Left colon (tissue), 2 donors: ENCODE measurements at regions not wholly inside any gene's neighbourhood (a gene's known extent, or its start where the extent isn't known, plus 50 kb on each side); places are given as distances from the start of the nearest gene placed in this dataset.

Source experiments
- ATAC-seq: fragments of 200-7000 bp; cut with Tn5 transposase; one replicate; pipeline ENCODE4 v1.9.1; 2020; ENCODE audit warnings: mild to moderate bottlenecking, moderate library complexity
- DNase-seq, 2 donors: peaks; one replicate each; pipeline ENCODE4 v3.0.0-alpha.2; 2020
- intact Hi-C, 2 donors: fragments of 100-400 bp; cut with DNase I in 1 of 2; cut with micrococcal nuclease in 1 of 2; formaldehyde crosslinking; loops; one replicate each; pipeline versions ENCODE4 v1.11.2 to v1.14.0; 2022; cut with DNase I, micrococcal nuclease
- donor health status: DM: no; HTN: no; CAD: no.
- donor health status: DM: yes; HTN: yes; CAD: no.

DNA sequence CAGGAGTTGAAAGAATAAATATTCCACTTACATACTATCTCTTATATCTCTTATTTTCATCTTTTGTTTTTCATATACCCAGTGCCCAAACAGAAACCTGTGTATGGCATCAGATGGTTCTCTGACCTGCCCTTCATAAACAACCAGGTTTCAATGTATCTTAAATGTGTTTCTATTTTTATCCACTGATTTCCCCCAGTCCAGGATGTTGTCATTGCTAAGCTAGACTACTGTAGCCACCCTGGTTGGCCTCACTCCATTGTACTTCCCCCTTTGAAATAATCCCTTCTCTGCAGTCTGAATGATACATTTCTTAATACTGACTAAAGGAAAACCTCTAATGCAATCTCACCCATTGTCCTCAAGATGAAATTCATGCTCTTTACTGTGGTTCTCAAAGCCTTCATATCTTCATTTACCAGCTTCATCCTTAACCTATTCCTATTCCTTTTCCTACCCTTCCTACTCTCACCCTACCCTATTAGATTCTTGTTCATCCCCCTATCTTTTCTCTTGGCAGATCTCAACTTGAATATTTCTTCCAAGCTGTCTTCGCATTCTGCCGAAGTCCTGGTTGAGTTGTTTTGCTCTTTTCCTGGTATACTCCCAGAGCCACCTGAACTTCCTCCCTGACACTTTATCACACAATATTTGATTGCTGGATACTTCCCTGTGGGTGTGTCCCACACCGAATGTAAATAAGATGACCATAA, 312.4 kb downstream of the FOXG1 start:
- intact Hi-C loops: no loop called here
- no peak for DNase-seq
- no peak for ATAC-seq

DNA sequence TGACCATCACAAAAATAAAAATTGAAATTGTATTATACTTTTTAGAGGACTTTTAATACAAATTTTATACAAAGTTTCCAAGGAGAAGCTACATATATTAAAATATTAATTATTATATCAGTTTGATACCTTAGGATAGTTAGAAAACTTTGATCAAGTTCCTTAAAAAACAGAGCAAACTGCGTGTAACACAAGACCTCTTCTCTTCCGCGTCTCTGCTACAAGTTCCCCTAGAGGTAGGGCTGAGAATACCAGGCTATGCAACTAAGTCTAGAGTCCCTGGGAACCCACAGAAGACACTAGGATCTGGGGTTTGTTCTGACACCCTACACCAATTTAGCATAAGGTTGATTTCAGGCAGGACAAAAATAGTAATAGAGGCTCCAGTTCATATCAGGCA, 319.0 kb downstream of the FOXG1 start:
- no peak for ATAC-seq
- DNase-seq: no peak
- intact Hi-C loops: no loop called here

DNA sequence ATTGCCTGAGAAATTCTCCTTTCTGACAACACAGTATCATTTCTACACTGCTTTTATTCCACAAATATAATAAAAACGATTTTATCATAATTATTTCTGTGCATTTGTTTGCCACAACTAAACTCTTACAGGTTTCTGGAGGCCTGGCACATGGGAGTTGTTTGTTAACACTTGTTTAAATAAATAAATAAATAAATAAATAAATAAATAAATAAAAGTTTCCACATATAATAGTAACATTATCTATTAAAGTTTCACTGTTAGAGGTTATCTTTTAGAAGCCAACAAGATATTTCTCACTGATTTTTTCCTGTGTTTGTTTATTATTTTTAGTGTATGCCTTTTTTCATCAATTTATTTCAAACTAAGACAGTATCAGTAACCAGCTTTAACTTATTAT, 323.3 kb downstream of the FOXG1 start:
- intact Hi-C loops: no loop called here

DNA sequence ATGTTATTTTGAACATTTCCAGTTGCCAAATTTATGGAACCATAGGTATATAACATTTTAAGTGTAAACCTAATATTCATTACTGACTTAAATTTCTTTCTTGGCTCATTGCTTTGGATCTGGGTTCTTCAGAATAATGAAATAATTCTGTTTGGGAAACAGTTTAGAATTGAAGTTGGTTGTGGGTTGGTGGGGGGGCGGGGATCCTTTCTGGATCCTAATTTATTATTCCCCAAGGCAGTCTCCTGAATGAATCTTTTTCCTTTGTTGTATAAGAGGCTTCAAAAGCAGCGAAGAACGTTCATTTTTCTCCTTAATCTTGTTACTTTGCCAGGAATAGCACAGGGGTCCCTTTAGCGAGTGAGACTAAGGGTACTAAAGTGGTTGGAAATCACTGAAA, 325.5 kb downstream of the FOXG1 start:
- intact Hi-C loops: no loop called here
- ATAC-seq (no peak), DNase-seq (no peak)

More for the DNA sequence above, 323.3 kb downstream of the FOXG1 start:
- DNase-seq (no peak), ATAC-seq (no peak)

DNA sequence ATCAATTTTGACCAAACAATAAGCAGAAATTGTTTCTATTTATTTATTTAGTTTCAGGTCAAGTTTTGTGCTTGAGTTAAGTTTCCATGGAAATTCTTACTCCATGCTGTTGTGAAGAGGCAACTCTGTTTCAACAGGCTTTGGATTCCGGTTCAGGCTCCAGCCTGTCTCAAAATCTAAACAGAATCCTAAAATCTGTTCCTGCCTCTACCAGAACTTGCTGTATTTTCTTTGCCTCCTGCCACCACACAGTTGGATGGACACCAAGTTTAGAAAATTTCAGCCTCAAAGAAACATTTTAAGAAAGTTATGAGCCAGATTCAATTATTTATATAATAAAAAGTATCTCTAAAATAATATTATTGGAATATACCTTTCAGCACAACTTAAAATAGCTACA, 330.9 kb downstream of the FOXG1 start:
- intact Hi-C loops: no loop called here
- DNase-seq: no peak
- ATAC-seq: no peak

DNA sequence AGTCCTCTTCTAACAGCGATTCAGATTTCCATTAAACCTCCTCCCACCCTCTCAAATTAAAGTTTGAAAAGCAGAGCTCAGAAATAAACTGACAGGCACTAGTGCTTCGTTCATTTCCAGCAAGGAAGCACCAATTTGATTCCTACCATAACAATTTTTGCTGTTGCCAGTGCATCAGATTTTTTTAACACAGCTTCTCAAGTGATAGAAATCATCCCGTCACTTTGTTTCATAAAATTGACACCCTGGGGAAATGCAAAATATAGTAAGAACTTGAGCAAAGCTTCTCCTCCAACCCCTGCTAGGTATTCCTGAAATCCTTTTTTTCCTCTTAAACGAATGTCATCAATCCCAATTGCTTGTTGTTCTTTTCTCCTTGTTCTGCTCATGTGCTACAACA, 332.1 kb downstream of the FOXG1 start:
- no peak for ATAC-seq
- intact Hi-C loops: no loop called here
- DNase-seq: no peak

DNA sequence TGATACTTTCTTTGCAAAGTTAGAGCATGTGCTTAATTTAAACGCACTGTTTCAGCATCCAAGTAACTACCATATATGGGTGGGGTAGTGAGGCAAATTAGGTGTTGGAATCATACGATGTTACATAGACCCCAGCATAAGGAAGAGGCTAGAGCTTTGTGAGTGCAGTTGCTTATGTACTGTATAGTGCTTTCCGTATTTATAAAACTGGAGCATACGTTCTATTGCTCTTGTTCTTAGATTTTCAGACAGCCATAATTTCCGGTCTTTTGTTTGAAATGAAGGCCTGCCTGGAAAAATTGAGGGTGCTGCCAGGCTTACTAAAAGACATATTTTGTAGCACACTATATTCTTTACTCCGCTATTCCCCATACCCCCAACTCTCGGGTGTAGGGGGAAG, 335.7 kb downstream of the FOXG1 start:
- DNase-seq (no peak), ATAC-seq (no peak)
- intact Hi-C loops: no loop called here

DNA sequence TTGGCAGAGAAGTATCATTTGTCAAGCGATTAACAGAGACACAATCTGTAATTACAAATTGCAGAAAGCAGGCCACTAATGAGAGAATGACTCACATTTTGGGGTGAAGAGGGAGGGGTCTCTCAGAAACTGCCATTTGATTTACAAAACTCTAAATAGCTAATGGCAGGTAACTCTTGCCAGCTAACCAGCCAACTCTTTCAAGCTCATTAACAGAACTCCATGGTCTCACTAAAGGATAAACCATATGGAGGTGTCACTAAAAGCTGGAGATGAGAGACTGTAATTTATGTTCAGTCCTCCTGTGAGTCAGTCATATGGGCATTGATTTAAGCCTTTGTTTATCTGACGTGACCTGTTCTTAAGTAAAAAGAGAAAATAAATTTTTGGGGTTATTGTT, 336.4 kb downstream of the FOXG1 start:
- ATAC-seq: no peak
- intact Hi-C loops: no loop called here
- no peak for DNase-seq

DNA sequence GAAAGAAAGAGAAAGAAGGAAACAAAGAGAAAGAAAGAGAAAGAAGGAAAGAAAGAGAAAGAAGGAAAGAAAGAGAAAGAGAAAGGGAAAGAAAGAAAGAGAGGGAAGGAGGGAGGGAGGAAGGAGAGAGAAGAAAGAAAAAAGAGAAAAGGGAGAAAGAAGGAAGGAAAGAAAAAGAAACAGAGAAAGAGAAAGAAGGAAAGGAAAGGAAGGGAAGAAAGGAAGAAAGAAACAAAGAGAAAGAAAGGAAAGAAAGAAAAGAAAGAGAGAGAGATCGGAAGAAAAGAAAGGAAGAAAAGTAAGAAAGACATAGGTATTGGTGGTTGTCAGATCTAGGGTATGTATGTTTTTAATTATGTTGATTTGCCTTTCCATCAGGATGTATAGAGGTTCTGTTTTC, 342.3 kb downstream of the FOXG1 start:
- intact Hi-C loops: no loop called here
- no peak for ATAC-seq
- DNase-seq: no peak

DNA sequence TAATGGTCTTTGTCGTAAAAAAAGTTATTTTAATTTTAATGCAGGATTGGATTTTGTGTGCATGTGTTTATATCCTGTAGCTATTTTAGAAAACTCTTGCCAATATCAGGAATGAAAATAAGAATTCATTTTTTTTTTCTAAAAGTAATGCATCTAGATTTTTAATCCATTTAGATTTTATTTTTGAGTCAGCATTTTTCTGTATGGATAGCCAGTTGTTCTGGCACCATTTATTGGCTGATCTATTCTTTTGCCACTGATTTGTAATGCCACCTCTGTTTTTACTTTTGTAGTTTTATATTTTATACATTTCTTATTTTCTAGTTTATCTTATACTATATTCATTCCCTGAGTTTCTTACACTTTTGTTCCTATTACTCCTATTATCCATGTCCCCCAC, 343.0 kb downstream of the FOXG1 start:
- intact Hi-C loops: no loop called here
- no peak for ATAC-seq

DNA sequence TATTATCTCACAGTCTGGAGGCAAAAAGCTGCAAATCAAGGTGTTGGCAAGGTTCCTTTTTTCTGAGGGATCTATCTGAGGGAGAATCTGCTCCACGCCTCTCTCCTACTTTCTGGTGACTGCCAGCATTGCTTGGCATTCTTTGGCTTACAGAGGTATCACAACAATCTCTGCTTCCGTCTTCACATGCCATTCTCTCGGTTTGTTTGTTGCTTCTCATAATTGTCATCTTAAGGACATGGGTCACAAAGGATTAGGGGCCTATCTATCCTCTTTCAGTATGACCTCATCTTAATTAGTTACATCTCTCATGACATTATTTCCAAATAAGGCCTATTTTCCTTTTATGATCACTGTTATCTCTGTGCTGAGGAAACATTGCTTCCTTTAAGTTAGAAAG, 345.0 kb downstream of the FOXG1 start:
- DNase-seq (no peak), ATAC-seq (no peak)
- intact Hi-C loops: no loop called here

More for the DNA sequence above, 343.0 kb downstream of the FOXG1 start:
- DNase-seq: no peak

DNA sequence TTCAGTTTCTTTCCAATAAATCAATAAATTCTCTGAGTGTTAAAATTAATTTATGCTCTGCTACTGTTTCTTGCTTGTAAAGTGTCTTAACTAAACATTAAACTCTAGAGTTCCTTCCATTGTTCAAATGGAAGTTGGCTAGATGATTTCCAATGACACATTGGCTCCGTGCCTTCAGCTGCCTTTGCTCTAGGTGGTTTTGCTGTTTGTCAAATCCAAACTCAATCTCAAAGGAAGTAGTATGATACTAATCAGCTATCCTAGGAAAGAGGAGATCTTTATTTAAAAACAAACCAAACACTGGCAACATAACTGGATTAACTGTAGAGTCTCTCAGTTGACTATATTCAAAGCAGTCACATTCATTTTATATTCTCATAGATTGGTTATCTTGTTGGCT, 356.4 kb downstream of the FOXG1 start:
- no peak for ATAC-seq
- intact Hi-C loops: no loop called here

DNA sequence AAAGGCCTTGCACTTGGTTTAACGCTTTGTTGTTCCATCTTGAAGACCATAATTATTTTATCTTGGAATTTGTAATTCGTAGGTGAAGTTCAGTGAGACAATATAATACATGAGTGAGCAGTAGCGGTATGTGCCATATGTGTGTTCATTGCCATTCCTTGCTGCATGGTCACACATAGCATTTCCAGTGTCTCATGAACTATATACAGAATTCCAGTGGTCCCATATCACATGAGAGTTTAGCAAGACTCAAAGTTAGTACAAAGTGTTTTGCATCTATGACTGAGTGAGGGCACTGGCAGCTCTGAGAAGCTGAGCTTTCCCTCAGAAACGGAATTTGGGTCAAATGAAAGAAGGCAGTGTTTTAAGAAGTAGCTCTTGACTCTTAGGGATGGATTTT, 359.8 kb downstream of the FOXG1 start:
- intact Hi-C loops: no loop called here
- DNase-seq: no peak
- no peak for ATAC-seq

More for the DNA sequence above, 356.4 kb downstream of the FOXG1 start:
- no peak for DNase-seq

DNA sequence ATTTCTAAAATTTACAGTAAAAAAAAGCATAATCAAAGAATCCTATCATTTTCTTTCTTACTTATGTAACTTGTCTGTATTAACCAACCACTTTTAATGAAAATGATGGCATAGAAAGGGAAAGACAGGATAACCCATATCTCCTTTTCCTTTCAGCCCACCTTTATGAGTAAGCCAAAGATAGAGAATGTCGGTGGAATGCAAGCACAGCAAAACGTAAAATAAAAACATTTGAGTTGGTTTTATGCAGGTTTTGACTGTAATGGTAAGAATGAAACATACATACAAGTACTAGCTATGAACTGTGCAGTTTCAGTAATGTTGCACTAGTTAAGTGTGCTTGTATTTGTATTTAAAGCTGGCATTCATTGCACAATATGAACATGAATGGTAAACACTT, 360.3 kb downstream of the FOXG1 start:
- no peak for ATAC-seq
- no peak for DNase-seq

DNA sequence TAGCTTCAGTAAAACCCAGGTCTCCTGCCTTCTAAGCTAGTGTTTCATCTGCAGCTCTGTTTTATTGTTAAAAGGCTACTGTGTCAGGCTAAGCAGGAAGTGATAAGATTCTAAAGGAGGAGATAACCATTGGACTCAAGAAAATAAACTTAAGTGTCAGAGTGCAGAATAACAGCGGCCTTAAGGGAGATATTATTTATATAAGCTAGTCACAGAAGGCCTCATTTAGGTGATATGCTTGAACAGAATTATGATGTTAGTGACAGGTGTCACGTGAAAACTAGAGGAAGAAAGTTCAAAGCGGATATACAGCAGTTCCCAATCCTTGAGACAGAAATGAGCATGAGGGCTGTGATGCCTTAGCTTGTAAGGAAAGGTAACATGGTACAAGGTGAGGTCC, 373.4 kb downstream of the FOXG1 start:
- intact Hi-C loops: no loop called here
- DNase-seq (no peak), ATAC-seq (no peak)

More for the DNA sequence above, 360.3 kb downstream of the FOXG1 start:
- intact Hi-C loops: no loop called here

DNA sequence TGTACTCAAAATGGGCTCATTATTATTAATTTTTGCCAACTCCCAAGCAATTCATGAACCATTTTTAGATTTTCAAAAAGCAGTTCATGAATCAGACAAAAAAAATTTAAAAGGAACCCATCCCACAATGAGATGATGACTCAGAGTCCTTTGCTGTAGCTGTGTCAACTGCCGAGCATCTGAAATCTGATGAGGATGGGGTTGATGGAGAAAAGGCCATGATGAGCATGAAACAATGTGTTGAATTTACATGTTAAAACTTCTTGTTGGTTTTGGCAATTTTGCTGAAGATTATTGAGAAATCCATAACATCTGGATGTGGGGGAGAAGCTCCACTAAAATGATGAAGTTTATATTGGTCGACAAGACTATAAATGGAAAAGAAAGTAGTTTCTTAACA, 378.0 kb downstream of the FOXG1 start:
- no peak for ATAC-seq
- no peak for DNase-seq
- intact Hi-C loops: no loop called here

DNA sequence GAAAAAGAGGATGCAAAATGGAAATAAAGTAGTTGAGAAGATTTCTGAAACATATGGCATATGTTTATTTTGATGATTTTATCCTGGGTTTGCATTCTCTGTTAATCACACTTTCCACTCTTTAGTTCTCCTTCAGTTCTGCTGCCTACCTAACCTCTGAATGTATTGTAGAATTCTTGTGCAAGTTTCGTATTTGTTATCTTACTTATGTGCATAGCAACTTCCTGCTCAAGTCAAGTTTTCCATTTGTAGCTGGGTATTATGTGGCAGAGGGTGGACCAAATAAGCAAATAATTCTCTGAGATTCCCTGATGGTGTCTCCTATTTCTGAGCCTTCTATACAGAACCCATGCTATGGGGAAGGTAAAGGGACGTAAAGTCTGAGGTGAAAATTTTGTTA, 381.6 kb downstream of the FOXG1 start:
- intact Hi-C loops: no loop called here
- no peak for ATAC-seq
- no peak for DNase-seq

DNA sequence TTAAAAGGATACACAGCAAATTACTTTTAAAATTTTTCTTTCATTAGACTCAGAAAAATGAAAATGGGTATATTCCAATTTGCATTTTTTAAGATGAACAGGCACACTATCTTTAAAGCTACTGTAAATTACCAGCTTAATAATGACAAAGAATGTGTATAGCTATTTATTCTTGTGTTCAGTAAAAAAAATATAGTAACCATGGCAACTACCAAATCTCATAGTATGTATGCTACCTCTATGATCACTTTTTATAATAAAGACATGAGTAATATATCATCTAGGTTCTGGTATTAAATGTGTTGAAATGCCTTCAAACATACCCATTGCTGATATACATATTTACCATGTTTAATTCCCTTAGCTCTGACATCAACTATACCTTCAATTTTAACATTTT, 383.2 kb downstream of the FOXG1 start:
- intact Hi-C loops: no loop called here
- ATAC-seq: no peak
- DNase-seq: no peak

DNA sequence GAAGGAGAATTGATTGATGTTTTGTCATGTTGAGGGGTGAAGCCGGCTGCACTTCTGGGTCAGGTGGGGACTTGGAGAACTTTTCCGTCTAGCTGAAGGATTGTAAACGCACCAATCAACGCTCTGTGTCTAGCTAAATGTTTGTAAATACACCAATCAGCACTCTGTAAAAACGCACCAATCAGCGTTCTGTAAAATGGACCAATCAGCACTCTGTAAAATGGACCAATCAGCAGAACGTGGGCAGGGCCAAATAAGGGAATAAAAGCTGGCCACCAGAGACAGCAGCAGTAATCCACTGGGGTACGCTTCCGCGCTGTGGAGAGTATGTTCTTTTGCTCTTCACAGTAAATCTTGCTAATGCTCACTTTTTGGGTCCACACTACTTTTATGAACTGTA, 384.1 kb downstream of the FOXG1 start:
- intact Hi-C loops: no loop called here
- ATAC-seq (no peak), DNase-seq (no peak)

DNA sequence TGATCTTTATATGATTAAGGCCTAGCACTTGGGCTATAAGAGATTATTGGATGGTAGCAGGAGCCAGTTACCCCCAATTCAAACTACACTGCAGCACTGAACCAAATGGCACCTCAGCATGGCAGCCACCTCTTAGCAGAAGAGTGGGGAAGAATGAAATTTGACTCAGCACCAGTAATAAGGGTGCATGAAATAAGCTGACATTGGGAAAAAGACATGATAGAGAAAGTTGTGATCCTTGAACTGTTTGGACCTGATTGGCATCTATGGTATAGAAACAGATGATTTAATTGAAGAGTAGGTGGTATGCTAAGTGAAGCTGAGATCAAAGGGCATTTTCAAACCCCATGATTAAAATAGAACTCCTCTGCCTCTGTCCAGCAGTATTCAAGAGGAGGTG, 389.5 kb downstream of the FOXG1 start:
- no peak for ATAC-seq
- intact Hi-C loops: no loop called here

DNA sequence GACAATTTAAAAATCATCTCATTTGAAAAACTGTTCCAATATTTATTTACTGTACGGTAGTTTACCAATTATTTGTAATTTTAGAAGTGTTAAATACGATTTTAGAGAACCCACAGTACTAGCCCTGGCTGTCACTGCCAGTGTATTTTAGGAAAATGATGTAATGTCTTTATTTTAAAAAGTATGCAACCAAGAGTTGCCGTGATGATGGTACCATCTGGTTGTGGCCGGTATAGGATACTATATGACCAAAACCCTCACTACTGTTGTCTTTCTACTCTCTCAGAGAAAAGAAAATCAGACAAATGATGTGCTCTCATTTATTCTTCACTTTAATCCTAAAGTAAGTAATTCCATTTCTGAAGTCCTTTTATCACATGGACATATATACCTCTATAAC, 395.0 kb downstream of the FOXG1 start:
- ATAC-seq (no peak), DNase-seq (no peak)
- intact Hi-C loops: no loop called here

More for the DNA sequence above, 389.5 kb downstream of the FOXG1 start:
- no peak for DNase-seq
